COLO668 (cell line): ENCODE measurements at regions not wholly inside any gene's neighbourhood (a gene's known extent, or its start where the extent isn't known, plus 50 kb on each side); places are given as distances from the start of the nearest gene placed in this dataset.
"Not testable (repeated sequence)": the region's sequence is repeated elsewhere in the genome, so short reads cannot be mapped to it uniquely, and the experiment has no call there.

Source experiments
- DNase-seq: peaks from one replicate; lab custom pipeline; 2025; ENCODE audit not compliant: unreplicated experiment; lab: John Stamatoyannopoulos, UW

- DNase-seq, result no peak
Measured at GRCh38 chr2:14827226-14828023, 194.9 kb downstream of the LRATD1 start.

DNA sequence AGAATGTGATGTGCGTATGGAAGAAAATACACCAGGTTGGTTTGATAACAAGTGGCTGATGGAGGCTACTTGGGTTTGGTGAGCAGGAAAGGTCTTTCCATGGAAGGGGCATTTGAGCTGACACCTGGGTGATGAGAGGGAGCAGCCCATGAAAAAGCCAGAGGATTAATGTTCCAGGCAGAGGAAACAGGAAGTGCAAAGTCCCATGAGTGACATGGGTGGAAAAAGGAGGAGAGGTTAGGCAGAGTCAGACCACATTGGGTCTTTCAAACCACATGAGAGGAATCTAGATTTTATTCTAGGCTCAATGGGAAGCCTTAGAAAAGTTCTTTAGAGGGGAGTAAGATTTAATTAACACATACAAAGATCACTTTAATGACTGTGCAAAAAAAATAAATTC is 195.7 kb downstream of the LRATD1 start:
- DNase-seq, result no peak

- no peak for DNase-seq
Measured at GRCh38 chr2:14828968-14829367, 196.5 kb downstream of the LRATD1 start.

DNA sequence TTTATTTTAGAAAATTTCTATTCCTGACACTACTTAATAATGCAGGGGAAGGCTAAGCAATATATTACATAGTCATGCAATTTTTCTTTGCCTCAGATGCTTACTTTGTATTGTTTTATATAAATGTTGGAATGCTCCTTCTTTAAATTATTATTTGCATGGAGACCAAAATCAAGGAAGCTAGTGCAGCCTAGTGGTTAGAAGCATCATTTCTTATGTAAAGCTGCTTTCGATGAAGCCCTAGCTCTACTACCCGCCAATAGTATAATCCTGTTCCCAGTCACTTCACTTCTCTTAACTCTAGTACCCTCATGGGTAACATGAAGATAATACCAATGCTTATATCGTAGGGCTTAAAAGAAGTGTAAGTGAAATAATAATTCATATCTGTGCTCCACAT is 198.9 kb downstream of the LRATD1 start:
- DNase-seq, result no peak

- DNase-seq, result no peak
Measured at GRCh38 chr2:14843507-14844204, 211.1 kb downstream of the LRATD1 start.

DNA sequence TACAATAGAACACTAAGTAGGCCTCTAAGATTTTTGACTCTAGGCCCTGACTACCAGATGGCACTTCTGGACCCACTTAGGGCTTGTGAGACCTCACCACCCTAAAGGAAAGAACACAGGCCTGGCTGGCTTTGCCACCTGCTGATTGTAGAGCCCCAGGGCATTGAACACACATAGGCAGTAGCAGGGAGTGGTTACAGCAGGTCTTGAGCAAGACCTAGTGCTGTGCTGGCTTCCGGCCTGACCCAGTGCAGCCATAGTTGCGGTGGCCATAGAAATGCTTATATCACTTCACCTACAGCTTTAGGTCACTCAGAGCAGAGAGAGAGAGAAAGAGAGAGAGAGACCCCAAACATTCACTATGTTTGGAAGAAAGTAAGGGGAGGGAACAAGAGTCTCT is 223.2 kb downstream of the LRATD1 start:
- DNase-seq, result no peak

GRCh38 chr2:14861181-14861580 is 228.7 kb downstream of the LRATD1 start:
- DNase-seq, result no peak

DNA sequence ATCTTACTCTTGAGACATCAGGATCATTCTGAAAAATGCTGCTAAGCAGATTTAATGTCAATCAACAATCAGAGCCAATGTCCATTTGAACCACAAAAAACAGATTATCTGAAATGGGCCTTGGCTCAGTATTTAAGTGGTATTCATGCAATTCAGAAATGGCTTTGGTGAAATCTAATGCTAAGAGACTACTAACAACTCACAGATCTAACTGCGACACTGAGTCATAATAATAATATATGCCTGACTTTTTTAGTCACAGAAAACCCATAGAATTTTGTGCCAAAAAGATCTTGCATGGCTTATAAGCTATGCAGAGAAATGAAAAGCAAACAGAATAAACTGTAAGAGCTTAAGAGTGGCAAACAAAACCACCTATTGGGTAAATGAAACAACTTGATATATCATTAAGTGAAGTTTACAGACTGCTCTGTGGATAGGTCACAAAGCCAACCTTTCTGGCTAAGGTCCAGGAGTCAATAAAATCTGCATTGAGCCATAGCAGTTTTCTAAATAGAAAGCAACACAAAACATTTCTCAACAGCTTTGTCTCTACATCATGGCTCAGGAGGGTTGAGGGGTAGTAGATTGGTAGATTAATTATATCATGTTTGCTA is 234.3 kb downstream of the LRATD1 start:
- peak; percentile 62 for DNase-seq

GRCh38 chr2:14867853-14868252 is 235.3 kb downstream of the LRATD1 start:
- DNase-seq, result no peak

- DNase-seq, result no peak
Measured at GRCh38 chr2:14872779-14873325, 240.3 kb downstream of the LRATD1 start.

DNA sequence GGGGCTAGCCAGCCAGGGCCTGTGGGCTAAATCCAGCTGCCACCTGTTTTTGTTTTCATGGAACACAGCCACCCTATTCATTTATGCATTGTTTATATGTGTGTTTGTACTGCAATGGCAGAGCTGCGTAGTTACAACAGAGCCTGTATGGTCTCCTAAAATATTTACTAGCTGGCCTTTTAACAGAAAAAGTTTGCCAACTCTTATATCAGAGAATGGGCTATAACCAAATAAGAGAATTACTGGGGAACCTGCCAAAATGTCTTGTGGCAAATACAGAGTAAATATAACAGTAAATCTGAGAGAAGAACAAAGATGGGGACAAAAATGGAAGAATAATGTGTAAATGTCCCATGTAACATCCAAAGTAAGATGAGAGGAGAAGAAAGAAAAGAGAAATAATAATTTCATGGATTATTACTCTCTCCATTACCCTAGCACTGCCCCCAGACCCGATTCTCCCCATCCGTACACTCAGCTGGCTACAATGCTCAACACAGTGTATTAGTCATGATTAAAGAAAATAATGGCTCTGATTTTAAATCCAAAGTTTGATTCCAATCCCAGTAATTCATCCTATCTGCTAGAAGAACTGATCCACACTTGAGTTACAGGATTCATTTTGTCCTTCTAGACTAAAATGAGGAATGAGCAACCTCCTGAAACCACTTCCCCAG is 249.3 kb downstream of the LRATD1 start:
- no peak for DNase-seq

DNA sequence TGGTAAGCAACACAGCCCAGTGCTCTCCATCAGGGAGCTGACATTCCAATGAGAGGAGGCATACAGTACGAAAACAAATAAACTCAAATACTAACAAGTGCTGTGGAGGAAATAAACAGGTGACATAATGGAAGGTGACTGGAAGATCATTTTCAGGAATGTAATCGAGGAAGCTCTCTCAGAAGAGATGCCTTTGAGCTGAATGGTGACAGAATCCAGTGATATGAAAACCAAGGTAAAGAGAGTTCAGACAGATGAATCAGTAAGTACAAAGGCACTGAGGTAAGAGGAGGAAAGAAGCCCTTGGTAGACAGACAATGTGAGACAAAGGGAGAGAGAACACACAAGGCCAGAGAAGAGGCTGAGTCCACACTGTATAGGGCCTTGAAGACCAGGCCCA is 252.1 kb downstream of the LRATD1 start:
- DNase-seq, result no peak

- DNase-seq, result no peak
Measured at GRCh38 chr2:14891546-14891945, 259.0 kb downstream of the LRATD1 start.

- DNase-seq, result no peak
Measured at GRCh38 chr2:14896330-14897030, 264.0 kb downstream of the LRATD1 start.

DNA sequence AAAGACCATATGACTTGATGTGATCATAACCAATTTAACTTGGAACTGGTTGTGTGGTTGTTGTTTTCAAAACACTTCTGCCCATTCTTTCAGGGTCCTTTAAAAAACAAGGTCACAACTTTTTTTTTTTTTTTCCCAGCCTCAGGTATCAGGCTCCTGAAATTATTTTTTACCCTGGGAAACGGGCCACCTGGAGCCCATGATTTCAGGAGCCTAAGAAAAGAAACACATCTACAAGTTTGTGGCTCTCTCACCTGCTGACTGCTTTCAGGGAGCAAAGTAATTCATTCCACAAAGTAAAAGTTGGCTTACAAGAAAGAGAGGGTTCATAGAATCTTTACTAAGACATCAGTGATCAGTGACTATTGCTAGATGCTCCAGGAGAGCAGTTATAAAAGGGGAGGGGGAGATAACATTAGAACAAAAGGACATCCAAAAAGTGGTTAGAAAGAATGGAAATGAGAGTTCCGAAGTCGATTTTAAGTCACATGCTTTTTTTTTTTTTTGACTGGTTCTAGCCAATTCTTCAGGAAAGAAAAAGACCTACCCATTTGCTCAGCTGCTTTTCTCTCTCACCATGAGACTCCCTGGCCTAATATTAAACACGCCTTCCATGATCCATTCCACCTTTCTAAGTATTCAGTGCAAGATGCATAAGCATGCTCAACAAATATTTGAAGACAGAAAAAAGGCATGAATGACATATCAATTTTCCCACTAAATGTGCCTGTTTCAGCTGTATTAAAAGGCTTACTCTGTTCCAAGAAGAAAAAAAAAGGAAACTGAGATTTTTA is 267.3 kb downstream of the LRATD1 start:
- no peak for DNase-seq

- DNase-seq, result no peak
Measured at GRCh38 chr2:14901737-14902136, 269.2 kb downstream of the LRATD1 start.

GRCh38 chr2:14902953-14903352 is 270.4 kb downstream of the LRATD1 start:
- DNase-seq, result no peak

DNA sequence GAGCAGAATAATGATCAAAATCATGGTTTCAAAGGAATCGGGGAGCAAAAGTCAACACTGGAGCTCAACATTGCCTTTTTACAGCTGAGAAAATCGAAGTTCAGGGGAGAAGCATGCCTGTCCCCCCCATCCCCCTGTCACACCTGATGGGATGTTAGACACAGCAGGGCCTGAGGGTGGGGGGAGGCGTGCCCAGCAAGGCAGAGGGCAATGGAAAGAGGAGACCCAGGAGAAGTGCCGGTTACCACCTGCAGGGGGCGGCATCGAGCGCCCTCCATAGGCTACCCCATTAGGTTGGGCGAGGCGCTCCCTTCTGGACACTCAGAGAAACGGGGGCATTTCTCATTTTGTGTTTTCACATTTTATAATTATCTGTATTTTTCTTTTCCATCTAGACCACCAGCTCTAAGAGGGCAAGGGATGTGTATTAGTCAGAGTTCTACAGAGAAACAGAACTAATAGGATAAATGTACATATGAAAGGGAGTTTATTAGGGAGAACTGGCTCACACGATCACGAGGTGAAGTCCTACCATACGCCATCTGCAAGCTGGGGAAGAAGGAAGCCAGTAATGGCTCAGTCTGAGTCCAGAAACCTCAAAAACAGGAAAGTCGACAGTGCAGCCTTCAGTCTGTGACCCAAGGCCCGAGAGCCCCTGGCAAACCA is 271.3 kb downstream of the LRATD1 start:
- peak; percentile 54 for DNase-seq

GRCh38 chr2:14904378-14904777 is 271.9 kb downstream of the LRATD1 start:
- not testable (repeated sequence) for DNase-seq
